Epidermal melanocyte (primary cell): ENCODE measurements at regions not wholly inside any gene's neighbourhood (a gene's known extent, or its start where the extent isn't known, plus 50 kb on each side); places are given as distances from the start of the nearest gene placed in this dataset.
"Not testable (repeated sequence)": the region's sequence is repeated elsewhere in the genome, so short reads cannot be mapped to it uniquely, and the experiment has no call there.

Experiments used
- DNase-seq: peaks from one replicate; pipeline ENCODE4 v3.0.0; 2011; ENCODE audit warnings: low spot score; ENCODE audit not compliant: insufficient read length

DNA sequence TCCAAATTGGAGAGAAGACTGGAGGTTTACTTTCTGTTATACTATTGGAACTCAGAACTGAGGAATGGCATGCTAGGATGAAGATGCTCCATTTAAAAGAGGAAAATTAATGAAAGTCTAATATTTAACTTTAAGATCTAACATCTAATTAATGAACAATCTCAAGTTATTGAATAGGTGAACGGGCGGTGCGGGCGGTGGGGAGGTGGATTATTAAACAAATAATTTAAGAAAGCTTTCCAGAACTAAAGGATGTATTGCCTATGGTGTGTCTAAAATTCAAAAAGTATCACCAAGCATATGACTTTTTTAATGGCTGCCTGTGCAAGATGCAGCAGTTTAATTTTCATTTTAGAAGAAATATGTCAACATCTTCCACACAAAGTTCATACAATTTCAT, 1747.1 kb upstream of the SEL1L start:
- DNase-seq: no peak

DNA sequence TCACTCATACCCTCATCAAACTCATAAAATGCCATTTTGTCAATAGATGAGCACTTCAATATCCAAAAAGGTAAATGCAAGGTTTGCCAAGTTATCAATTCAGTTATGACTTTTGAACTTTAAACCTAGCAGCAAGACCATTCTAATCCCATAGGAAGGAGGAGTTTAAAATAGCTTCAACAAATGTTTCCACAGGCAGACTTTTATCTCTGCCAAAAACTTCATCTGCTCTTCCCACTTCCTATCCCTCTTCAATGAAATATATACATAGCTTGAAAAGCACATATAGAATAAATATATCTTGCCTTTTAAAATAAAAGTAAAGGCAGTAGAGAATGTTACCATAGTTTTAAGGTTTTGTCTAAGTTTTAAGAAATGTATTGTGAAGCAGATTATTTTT, 1749.1 kb upstream of the SEL1L start:
- no peak for DNase-seq

GRCh38 chr14:83287300-83287699, 1753.6 kb upstream of the SEL1L start:
- DNase-seq: no peak

DNA sequence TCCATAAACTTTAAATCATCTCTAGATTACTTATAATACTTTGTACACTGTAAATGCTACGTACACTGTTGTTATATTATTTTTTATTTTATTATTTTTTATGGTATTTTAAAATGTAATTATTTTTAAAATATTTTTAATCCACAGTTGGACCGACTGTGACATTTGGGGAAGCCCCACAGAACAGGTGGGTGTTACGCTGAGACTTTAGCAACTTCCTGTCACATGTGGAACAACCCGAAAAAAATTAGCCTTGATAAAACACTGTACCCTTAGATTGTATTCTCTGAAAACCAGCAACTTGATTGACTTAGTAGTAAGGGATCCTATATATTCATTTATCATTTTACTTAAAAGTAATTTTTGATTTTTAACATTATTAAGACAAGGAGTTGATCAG, 1755.7 kb upstream of the SEL1L start:
- no peak for DNase-seq

- DNase-seq: no peak
Observed at GRCh38 chr14:83289896-83290295, 1756.2 kb upstream of the SEL1L start.

DNA sequence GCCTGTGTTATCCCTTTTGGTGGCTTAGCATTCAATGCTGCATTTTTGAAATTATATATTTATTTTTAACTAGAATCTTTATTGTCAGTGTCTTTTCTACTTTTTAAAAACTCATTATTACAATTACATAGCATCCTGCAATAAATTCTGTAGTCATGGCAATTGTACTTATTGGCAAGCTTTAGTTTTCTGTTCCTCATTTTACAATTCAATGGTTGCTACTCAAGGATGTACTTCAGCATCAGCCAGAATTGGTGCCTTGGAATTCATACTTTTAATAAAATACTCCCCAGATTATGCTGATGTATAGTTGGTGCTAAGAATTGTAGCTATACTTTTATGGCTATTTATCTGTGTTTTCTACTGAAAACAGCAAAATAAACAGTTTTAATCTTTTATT, 1756.8 kb upstream of the SEL1L start:
- DNase-seq: no peak

GRCh38 chr14:83291714-83292113, 1758.1 kb upstream of the SEL1L start:
- DNase-seq: no peak

DNA sequence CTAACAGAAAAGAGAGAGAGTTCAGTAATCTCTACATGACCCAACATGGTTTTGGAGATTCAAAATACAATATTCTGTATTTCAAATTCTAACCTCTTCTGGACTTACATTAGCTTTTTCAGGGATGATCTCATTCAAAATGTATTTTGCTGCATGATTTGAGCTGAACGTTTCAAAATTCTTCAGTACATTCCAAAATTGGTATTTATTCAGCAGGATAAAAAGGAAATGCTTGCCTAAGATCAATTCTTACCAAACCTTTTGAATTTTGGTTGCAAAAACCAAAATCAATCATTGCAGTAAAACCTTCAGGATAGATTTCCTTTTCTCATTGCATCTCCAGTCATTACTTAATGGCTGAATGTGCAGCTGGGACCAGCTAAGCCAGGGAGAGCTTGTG, 1761.3 kb upstream of the SEL1L start:
- no peak for DNase-seq

GRCh38 chr14:83297361-83297760, 1763.7 kb upstream of the SEL1L start:
- no peak for DNase-seq

DNA sequence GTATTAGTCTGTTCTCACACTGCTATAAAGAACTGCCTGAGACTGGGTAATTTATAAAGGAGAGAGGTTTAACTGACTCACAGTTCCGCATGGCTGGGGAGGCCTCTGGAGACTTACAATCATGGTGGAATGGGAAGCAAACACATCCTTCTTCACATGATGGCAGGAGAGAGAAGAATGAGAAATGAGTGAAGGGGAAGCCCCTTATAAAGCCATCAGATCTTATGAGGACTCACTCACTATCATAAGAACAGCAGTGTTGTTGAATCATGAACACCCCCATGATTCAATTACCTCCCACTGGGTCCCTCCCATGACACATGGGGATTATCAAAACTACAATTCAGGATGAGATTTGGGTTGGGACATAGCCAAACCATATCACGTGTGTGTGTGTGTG, 1764.4 kb upstream of the SEL1L start:
- not testable (repeated sequence) for DNase-seq

DNA sequence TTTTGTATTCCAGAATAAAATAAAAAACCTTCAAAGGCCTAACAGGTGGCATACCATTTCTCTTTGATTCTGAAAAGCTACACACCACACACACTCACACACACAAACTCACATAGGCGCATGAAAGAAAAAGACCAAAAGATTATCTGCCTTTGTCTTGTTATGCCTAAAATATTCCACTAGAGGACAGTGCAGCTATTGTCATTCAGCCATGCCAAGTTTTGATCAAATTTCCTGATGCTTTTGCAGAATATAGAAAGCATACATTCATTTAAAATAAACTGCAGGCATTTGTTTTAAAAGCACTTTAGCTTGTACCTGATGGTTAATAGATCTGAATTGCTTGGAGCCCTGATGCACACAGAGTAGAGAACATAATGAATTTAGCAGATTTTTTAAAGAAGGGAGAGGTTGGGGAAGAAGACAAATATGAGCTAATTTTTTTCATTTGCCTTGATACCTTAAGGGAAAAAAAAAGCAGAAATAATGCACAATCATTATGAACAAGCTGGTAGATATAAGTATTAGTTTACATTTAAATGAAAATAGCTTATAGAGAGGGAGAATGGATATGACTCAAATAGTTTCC, 1766.9 kb upstream of the SEL1L start:
- no peak for DNase-seq

DNA sequence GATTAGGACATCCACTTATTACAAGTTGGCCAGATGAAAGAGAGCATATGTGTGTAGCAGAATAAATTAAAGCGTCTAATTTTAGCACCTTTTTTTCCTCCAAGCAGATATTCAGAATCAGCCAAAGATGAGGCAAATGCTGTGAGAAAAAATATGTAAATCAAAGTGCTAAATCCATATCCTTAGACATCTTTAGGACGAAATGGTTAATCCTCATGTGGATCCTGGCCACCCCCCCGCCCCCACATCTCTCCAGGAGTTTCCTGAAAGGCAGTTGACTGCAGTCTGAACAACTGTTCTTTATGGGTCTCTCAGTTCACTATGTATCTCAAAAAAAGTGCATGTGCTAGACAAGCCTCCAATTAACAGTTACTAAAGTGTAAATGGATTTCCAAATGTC, 1768.1 kb upstream of the SEL1L start:
- DNase-seq: no peak

GRCh38 chr14:83309211-83309610, 1775.6 kb upstream of the SEL1L start:
- no peak for DNase-seq

DNA sequence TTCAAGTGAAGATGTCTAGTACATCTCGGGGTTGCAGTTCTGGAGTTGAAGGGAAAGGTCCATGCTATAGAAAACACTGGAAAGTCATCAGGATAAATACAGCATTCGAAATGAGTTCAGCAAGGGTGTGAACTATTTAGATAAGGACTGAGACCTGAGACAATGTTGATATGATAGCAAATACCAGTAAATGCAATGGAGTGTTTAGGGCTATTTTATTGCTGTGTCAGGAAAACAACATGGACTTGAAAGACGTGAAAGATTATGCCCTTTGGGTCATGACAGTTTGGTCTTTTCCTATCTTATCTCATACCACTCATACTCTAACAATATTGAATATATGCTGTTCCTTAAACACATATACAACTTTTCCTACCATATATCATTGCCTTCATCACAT, 1776.2 kb upstream of the SEL1L start:
- DNase-seq: no peak

- no peak for DNase-seq
Observed at GRCh38 chr14:83312511-83312910, 1778.9 kb upstream of the SEL1L start.

DNA sequence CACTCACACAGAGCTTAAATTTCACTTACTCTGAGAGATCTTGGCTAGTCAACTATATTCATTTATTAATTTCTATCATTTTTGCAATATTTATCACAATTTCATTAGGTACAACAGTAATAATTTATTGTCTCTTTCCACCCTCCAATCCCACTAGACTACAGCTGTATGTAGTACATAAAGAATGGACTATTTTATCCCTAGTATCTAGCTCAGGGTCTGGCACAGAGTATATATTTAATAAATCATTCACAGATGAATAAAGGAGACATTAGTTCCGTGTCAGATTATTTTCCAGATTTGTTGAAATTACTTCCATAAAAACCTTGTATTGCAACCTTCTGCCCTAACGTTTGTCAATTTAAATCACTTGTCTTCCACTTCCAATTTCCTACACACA, 1781.1 kb upstream of the SEL1L start:
- no peak for DNase-seq

- DNase-seq: no peak
Observed at GRCh38 chr14:83316356-83316755, 1782.7 kb upstream of the SEL1L start.

- DNase-seq: no peak
Observed at GRCh38 chr14:83320837-83321236, 1787.2 kb upstream of the SEL1L start.

GRCh38 chr14:83331513-83331912, 1797.9 kb upstream of the SEL1L start:
- no peak for DNase-seq

- DNase-seq: no peak
Observed at GRCh38 chr14:83342590-83342989, 1808.9 kb upstream of the SEL1L start.

DNA sequence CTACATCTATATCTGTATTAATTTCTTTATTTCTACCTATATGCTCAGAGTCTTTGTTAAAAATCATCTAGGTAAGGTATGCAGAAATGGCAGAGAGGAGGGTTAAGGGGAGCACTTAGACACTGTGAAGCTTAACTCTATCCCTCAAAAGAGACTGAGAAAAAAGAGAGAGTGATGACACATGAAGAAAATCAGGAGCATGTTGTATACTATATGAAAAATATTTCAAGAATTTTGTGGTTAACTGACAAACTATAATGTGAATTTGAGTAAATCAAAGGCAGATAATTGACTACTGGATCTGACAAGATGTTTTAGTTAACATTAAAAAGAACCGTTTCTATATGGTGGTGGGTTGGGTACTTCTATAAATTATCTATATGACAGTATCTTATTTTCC, 1814.2 kb upstream of the SEL1L start:
- DNase-seq: no peak

DNA sequence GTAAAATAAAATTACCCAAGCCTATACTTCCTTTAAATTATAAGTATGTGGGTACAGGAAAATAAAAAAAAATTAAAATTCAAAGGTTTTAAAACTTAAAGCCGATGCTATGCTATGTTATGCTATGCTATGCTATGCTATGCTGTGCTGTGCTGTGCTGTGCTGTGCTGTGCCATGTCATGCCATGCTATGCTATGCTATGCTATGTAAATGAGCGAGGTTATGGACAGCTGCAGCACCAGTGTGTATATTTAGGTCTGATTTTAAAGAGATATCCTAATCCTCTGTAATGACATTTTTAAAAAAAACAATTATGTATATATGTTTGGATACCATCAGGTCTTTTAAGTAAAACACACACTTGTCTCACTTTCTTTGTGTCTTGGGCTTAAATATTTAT, 1822.0 kb upstream of the SEL1L start:
- DNase-seq: no peak

- no peak for DNase-seq
Observed at GRCh38 chr14:83356080-83356479, 1822.4 kb upstream of the SEL1L start.

DNA sequence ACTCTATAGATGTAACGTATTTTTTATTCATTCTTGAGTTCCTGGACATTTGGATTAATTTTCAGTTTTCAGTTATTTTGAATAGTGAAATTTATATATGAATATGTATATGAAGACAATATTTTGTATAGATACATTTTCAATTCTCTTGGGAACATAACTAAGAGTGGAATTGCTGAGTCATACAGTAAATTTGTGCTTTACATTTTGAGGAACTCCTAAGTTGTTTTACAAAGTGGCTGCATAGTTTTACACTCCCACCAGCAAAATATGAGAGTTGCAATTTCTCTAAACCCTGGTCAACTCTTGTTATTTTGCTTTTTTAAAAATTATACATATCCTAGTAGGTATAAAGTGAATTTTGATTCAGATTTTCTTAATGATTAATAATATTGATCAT, 1838.6 kb upstream of the SEL1L start:
- no peak for DNase-seq
